GM21447 (cell line): ENCODE measurements at regions not wholly inside any gene's neighbourhood (a gene's known extent, or its start where the extent isn't known, plus 50 kb on each side); places are given as distances from the start of the nearest gene placed in this dataset.
"Not testable (repeated sequence)": the region's sequence is repeated elsewhere in the genome, so short reads cannot be mapped to it uniquely, and the experiment has no call there.

Experiments
- ATAC-seq: cut with Tn5 transposase; IDR thresholded peaks from one replicate; pipeline ENCODE4 v1.9.1; 2021; ENCODE audit not compliant: unreplicated experiment

- no peak for ATAC-seq
These were observed 383.0 kb upstream of the PCDH15 start for GRCh38 chr10:55183993-55184392.

DNA sequence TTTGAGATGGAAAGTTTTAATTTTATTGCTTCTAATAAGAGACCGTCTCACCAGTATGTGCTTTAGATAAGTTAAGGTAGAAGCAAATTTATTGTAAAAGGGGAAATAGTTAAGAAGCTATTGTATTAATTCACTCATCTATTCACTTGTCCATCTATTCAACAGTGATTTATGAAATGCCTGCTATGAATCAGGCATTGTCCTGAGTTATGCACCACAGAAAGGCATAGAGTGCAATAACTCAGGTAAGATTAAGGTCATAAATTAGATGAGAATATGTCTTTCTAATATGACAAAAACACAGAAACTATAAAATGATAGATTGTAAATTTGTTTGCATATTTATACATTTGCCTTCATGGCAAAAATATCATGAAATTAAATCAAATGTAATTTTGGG is 379.3 kb upstream of the PCDH15 start:
- no peak for ATAC-seq

DNA sequence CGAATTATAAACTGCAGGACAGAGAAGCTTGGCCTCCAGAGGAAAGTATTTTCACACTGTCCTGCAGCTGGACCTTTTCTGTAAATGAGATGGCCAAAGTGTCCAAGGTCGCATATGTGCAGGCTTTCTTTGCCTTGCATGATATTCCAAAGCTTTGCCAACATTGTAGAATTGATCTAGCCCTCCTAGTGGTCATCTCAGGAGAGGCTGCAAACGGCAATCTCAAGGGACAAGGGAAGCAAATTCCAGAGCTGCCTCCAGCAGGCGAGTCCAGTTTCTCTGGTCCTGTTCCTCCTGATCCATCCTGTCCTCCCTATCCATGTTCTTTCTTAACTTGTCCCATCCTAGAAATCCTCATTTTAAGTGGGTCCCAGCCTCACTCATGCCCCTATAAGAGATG is 373.4 kb upstream of the PCDH15 start:
- ATAC-seq = no peak

DNA sequence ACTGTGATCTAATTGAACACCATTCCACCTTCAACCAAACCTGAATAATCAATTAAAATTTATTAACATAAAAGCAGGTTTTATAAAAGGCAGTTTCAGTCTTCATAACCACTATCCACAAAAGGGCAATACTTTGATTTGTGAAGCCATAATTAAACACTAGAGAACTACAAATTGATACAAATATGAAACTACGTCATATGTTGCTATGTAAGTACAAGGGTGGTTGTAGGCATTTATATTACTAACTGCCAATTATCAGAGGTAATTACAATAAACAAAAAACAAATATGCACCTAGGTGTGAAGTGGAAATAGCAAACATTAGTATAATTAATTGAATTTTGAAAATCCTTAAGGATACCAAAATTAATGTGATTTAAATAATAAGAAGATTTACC is 368.5 kb upstream of the PCDH15 start:
- ATAC-seq = no peak

DNA sequence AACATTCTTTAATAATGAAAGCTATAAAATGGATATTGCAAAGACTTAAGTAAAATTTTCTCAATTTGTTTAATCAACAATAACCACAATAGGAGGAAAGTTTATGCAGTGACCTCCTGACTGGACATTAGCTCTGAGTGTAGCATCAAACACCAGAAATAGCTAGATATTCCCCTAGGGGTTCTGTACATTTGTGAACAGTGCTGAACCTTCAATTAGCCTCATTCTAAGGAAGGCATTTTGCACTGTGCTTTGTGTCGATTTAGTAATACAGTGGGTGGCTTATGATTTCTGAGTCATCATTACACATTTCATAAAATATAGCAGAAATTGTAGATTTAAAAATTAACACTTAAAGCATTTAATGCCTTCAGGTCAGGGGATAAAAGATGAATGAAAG is 367.3 kb upstream of the PCDH15 start:
- ATAC-seq = no peak

GRCh38 chr10:55163388-55163979 is 362.5 kb upstream of the PCDH15 start:
- ATAC-seq = no peak

DNA sequence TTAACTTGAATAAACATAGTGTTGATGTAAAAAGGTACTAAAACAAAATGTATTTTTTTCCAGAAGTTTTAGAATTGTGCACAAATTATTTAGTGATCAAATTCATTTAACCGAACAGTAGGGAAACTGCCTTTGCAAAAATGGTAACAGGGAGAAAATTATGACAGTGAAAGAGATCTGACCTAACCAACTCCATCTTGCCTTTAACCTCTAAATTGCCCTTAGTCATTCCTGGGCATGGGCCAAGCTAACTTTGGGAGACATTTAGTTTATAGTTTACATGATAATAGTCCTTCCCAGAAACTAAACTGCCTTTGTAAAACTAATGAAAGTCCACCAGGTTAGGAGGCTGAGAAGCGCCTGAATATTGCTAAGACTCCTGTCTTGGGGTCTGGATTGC is 361.3 kb upstream of the PCDH15 start:
- ATAC-seq = not testable (repeated sequence)

DNA sequence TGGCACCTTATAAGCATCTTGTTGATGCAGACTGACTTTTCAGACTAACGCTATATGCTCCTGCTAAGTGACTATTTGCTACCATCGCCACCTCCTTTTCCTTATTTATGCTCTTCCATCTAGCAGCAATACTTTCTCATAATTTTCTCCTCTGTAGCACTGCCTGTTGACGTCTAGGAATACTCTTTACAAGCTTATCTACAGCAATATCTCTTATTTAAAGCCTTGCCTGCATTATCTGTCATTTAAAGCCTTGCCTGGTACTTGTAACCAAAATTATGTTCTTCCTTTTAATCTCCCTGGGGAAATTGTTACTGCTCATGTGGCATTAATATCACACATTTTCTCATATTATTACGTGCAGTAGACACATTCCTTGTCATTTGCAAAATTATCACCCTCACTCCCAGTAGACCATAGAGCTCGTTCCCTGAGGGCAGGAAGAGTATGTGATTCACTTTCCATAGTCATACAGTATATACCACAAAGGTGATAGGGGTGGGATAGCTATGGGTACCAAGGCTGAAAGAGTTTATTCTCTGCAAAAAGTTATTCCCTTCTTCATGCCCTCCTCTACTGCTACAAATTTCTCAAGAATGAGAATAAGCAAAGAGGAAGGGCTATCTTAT is 359.7 kb upstream of the PCDH15 start:
- ATAC-seq = no peak

GRCh38 chr10:55158633-55159032 is 357.6 kb upstream of the PCDH15 start:
- ATAC-seq = no peak

GRCh38 chr10:55146032-55146431 is 345.0 kb upstream of the PCDH15 start:
- no peak for ATAC-seq

DNA sequence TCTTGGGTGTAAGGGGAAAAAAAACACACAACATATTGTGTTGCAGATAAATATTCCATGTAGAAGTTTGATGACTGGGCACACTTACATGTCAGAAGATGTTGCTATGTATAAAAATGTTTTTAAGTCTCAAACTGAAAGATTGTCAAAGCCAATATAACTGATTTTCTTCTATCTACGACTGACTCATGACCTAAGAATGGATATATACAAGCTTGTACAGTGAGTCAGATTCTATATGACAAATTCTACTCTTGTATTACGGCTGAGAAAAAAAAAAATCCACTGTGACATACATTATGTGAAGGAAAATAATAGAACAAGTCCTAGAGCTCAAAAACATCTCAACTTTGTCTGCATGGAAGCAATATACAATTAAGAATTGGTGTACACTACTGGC is 343.0 kb upstream of the PCDH15 start:
- ATAC-seq = no peak

DNA sequence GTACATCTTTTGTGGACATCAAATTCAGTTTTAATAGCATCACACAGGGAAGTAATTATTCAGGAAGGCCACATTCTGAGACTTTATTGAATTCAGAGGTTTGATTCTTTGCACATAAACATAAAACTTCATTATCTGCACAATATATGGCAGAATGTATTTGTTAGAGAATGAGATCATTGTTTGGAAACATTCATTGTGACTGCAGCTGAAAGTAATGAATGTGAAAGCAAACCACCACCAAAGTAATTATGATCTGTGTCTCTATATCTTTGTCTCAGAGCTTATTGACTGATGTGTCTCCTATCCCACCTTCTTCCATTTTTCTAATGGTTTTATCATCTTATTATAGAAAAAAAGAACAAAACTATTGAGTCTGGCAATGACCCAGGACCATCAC is 340.9 kb upstream of the PCDH15 start:
- ATAC-seq = no peak

DNA sequence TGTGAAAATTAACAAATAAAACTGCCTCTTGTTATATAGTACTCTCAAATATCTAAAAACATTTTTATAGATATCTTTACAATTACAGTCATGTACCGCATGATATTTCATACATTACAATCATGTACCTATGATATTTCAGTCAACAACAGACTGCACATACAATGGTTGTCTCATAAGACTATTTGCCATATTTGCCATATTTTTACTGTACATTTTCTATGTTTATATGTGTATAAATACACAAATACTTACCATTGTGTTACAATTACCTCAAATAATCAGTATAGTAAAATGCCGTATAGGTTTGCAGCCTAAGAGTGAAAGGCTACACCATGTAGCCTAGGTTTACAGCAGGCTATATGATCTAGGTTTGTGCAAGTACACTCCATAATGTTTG is 336.0 kb upstream of the PCDH15 start:
- ATAC-seq = no peak

DNA sequence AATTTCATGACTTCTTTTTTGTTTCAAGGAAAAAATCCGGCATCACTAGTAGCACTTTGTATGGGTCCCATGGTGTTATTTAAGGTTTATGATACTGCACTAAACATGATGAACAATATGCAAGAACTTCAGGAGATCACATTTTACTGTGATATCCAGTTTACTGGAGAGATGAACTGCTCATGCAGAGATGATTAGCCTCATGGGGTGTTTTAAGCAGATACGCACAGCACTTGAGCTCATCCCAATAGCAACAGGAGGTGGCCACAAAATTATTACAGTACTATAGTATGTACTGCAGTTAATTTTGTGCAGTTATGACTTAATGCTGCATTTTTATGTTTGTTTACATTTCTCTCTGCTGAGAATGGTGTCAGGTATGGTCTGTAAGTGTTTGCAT is 303.7 kb upstream of the PCDH15 start:
- ATAC-seq = no peak

DNA sequence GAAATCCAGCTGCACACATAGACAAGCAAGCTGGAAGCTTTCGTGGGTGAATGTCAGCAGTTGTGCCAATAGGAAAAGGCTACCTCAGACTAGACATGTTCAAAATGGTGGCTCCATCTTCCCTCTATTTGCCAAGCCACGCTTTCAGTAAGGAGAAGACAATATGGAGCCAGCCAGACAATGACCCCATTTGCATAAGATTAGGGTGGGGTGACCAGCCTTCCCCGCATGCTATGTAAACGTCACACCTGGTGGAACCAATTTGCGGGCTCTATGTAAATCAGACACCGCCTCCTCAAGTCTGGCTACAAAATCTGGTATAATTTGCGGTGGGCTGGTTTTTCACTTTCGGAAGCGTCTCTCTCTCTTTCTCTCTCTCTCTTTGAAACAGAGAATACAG is 297.4 kb upstream of the PCDH15 start:
- ATAC-seq = no peak

- no peak for ATAC-seq
These were observed 290.8 kb upstream of the PCDH15 start for GRCh38 chr10:55091691-55092328.

DNA sequence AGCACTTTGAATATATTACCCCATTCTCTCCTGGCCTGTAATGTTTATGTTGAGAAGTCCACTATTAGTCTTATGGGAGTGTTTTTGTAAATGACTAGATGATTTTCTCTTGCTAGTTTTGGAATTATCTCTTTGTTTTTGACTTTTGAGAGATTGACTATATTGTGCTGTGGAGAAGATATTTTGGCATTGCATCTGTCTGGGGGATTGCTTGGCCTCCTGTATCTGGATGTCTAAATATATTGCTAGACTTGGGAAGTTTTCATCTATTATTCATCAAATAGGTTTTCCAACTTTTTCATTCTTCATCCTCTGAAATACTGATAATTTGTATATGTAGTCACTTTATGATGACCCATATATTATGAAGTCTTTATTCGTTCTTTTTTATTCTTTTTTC is 277.1 kb upstream of the PCDH15 start:
- no peak for ATAC-seq

DNA sequence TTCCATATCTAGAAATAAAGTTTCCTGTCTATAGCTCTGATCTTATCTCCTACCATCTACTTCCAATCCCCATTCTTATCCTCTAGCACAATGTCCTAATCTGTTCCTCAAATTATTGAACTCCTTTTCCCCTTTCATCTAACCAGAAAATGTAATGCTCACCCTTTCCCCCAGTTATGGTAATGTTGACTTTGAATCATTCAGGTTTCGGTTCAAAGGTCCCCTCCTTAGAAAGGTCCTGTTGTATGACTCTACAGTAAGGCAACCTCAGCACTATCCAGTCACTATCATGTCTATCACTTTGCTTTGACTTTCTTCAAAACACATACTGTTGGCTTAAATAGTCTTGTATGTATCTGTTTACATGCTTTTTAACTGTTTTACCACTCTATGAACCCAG is 264.2 kb upstream of the PCDH15 start:
- ATAC-seq = no peak

DNA sequence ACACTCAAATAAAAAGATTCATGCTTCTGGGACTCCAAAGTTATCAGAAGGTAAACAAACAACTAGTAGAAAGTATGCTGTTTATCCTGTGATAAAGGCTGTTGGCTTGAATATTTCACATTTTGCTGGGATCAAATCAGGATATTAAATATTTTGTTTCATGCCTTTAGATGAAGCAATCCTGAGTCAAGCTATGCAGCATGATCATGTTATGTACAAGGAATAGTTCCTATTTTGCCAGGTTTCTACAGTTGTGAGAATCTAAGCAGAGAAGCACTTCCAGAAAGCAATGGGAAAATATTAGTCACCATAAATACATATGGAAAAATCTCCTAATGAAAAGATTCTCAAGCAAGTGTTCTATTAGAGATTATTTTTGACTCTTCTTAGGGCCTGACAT is 262.8 kb upstream of the PCDH15 start:
- ATAC-seq = no peak

- ATAC-seq = no peak
These were observed 261.3 kb upstream of the PCDH15 start for GRCh38 chr10:55062349-55062748.

GRCh38 chr10:55058800-55059199 is 257.8 kb upstream of the PCDH15 start:
- no peak for ATAC-seq

- no peak for ATAC-seq
These were observed 250.5 kb upstream of the PCDH15 start for GRCh38 chr10:55051515-55051914.
